NB4 (cell line): ENCODE measurements at regions not wholly inside any gene's neighbourhood (a gene's known extent, or its start where the extent isn't known, plus 50 kb on each side); places are given as distances from the start of the nearest gene placed in this dataset.

Experiments used
- MYC ChIP-seq: IDR thresholded peaks from 2 replicates; pipeline ENCODE4 v1.6.1; 2011; ENCODE audit warnings: low read depth, low read length
- POLR2A ChIP-seq: IDR thresholded peaks from 2 replicates; pipeline ENCODE4 v1.6.1; 2011; ENCODE audit warnings: mild to moderate bottlenecking; ENCODE audit not compliant: insufficient read length; ENCODE audit errors: extremely low read depth
- TF ChIP-seq, protein P1 (sequence below): IDR thresholded peaks from one replicate; pipeline ENCODE4 v1.5.1; 2012; ENCODE audit warnings: low read depth, low read length
- TF ChIP-seq, protein P2 (sequence below): IDR thresholded peaks from 2 replicates; pipeline ENCODE4 v1.6.1; 2011; ENCODE audit warnings: low read depth, low read length

DNA sequence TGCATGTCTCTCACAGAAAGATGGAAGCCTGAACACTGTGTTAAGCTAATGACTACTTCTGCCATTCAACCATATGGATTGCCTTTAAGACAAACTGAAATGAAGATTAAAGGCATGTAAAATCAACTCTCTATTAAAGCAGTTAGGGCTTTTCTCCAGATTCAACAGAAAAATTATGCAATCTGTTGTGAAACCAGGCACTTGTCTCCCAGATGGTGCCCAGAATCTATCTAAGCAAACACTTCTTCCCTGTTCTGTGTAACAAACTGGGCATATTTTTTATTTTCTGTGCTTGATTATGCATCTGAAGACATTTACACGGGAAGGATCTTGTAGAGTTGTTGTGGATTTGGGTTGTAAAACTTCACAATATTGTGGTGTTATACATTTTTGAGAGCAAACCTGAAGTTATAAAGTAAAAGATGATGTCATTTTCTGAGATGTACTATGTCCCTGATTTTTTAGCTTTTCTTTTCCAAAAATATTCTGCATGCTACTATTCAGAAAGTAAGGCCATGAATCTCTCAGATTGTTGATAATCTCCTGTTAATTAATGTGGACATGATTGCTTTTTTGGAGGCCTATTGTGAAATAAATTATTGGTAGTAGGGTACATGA is 1550.3 kb downstream of the CDH8 start:
- TF ChIP-seq, protein P1, sequence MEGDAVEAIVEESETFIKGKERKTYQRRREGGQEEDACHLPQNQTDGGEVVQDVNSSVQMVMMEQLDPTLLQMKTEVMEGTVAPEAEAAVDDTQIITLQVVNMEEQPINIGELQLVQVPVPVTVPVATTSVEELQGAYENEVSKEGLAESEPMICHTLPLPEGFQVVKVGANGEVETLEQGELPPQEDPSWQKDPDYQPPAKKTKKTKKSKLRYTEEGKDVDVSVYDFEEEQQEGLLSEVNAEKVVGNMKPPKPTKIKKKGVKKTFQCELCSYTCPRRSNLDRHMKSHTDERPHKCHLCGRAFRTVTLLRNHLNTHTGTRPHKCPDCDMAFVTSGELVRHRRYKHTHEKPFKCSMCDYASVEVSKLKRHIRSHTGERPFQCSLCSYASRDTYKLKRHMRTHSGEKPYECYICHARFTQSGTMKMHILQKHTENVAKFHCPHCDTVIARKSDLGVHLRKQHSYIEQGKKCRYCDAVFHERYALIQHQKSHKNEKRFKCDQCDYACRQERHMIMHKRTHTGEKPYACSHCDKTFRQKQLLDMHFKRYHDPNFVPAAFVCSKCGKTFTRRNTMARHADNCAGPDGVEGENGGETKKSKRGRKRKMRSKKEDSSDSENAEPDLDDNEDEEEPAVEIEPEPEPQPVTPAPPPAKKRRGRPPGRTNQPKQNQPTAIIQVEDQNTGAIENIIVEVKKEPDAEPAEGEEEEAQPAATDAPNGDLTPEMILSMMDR, result no peak
- no peak for TF ChIP-seq POLR2A
- TF ChIP-seq, protein P2, sequence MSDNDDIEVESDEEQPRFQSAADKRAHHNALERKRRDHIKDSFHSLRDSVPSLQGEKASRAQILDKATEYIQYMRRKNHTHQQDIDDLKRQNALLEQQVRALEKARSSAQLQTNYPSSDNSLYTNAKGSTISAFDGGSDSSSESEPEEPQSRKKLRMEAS, result no peak
- no peak for TF ChIP-seq MYC
